ENCODE measurements at regions not wholly inside any gene's neighbourhood (a gene's known extent, or its start where the extent isn't known, plus 50 kb on each side); places are given as distances from the start of the nearest gene placed in this dataset.

DNA sequence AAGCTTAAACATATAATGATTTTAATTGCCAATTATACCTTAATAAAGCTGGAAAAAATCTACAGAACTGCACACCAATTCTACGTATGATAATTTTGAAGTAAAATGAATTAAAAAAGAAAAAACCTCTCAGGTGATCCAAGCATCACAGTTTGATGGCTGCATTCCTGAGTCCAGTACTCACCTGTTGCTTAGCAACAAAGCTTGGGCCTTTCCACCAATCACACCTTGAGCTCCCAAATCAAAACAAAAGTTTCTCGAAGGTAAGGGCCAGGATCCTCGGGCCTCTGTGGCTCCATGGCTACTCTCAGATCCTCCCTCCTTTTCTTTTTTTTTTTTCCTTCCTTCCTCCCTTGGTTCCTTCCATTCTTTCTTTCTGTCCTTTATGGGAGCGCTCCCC, 137.2 kb upstream of the PCBD1 start:
- TF ChIP-seq, protein P1, sequence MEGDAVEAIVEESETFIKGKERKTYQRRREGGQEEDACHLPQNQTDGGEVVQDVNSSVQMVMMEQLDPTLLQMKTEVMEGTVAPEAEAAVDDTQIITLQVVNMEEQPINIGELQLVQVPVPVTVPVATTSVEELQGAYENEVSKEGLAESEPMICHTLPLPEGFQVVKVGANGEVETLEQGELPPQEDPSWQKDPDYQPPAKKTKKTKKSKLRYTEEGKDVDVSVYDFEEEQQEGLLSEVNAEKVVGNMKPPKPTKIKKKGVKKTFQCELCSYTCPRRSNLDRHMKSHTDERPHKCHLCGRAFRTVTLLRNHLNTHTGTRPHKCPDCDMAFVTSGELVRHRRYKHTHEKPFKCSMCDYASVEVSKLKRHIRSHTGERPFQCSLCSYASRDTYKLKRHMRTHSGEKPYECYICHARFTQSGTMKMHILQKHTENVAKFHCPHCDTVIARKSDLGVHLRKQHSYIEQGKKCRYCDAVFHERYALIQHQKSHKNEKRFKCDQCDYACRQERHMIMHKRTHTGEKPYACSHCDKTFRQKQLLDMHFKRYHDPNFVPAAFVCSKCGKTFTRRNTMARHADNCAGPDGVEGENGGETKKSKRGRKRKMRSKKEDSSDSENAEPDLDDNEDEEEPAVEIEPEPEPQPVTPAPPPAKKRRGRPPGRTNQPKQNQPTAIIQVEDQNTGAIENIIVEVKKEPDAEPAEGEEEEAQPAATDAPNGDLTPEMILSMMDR (IDR thresholded peaks at IDR 0.05) = no peak
- TF ChIP-seq POLR2A (IDR thresholded peaks at IDR 0.05) = no peak
